Fibroblast of lung (primary cell): ENCODE measurements at regions not wholly inside any gene's neighbourhood (a gene's known extent, or its start where the extent isn't known, plus 50 kb on each side); places are given as distances from the start of the nearest gene placed in this dataset.

Experiments
- DNase-seq, 2 donors: peaks; one replicate each; pipeline versions ENCODE4 v3.0.0 to v3.0.0-alpha.2; 2010; ENCODE audit warnings: low read depth in 2 of 2
- H2AFZ ChIP-seq: 2 replicates; pipeline ENCODE4 v1.5.1; 2012; ENCODE audit warnings: low read length, control low read depth, inconsistent platforms
- H3K27ac ChIP-seq: 2 replicates; pipeline ENCODE4 v1.5.1; 2011; ENCODE audit warnings: low read length, control low read depth; ENCODE audit not compliant: insufficient read depth
- H3K27me3 ChIP-seq: 2 replicates; pipeline ENCODE4 v1.5.1; 2011; ENCODE audit warnings: mild to moderate bottlenecking, low read length; ENCODE audit not compliant: control insufficient read depth, insufficient read depth
- H3K36me3 ChIP-seq: 2 replicates; pipeline ENCODE4 v1.5.1; 2011; ENCODE audit warnings: low read length; ENCODE audit not compliant: control insufficient read depth, insufficient read depth
- H3K4me1 ChIP-seq: 2 replicates; pipeline ENCODE4 v1.5.1; 2011; ENCODE audit warnings: low read length; ENCODE audit not compliant: control insufficient read depth, insufficient read depth; ENCODE audit errors: extremely low read depth
- H3K4me2 ChIP-seq: 2 replicates; pipeline ENCODE4 v1.5.1; 2011; ENCODE audit warnings: low read length, control low read depth; ENCODE audit not compliant: insufficient read depth; ENCODE audit errors: extremely low read depth
- H3K4me3 ChIP-seq, 4 experiments: fragments of 200-600 bp in 1 of 4; sonication (generic) in 1 of 4; replicated peaks in 1 of 4; 2 replicates each; pipeline ENCODE4 v1.5.1; 2011 to 2016; ENCODE audit warnings: low read length in 4 of 4, low read depth in 3 of 4, mild to moderate bottlenecking in 3 of 4, control low read depth in 2 of 4, inconsistent platforms in 1 of 4, mixed read lengths in 1 of 4; ENCODE audit not compliant: insufficient read depth in 1 of 4; ENCODE audit errors: control extremely low read depth in 1 of 4
- H3K79me2 ChIP-seq: 2 replicates; pipeline ENCODE4 v1.5.1; 2012; ENCODE audit warnings: mild to moderate bottlenecking, low read length, inconsistent platforms; ENCODE audit not compliant: control insufficient read depth, insufficient read depth
- H3K9ac ChIP-seq: 2 replicates; pipeline ENCODE4 v1.5.1; 2011; ENCODE audit warnings: mild to moderate bottlenecking, low read length, control low read depth; ENCODE audit not compliant: insufficient read depth
- H3K9me3 ChIP-seq: 2 replicates; pipeline ENCODE4 v1.5.1; 2012; ENCODE audit warnings: low read depth, low read length; ENCODE audit not compliant: control insufficient read depth, insufficient read depth
- H4K20me1 ChIP-seq: 2 replicates; pipeline ENCODE4 v1.5.1; 2011; ENCODE audit warnings: low read length; ENCODE audit not compliant: control insufficient read depth, insufficient read depth; ENCODE audit errors: extremely low read depth
- EZH2 ChIP-seq: IDR thresholded peaks from 2 replicates; pipeline ENCODE4 v1.5.1; 2012; ENCODE audit warnings: low read length, control low read depth, mild to moderate bottlenecking; ENCODE audit errors: missing control alignments
- TF ChIP-seq, protein P1 (sequence below), 2 donors: IDR thresholded peaks in 1 of 2; conservative IDR thresholded peaks in 1 of 2; 1 replicate in 1 of 2; 2 replicates in 1 of 2; pipeline ENCODE4 v1.5.1; 2011 to 2012; ENCODE audit warnings: low read length in 2 of 2, control low read depth in 1 of 2, inconsistent platforms in 1 of 2, low read depth in 1 of 2, mild to moderate bottlenecking in 1 of 2

DNA sequence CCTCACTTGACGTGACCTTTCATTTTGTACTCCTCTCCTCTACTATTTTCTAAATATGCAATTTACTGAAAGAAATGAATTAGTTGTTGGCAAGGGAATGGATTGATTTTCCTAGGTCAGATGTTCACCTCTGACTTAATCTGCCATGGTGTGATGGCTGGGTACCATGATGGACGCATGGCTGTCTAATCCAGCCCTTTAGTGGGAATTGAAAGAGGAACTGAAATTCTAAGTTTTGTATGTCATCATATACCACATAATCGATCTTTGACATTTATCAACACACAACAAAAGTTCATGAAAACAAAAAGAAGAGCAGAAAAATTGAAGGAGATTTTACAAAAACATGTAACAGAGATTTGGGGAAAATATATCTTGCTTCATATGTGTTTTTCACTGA is 331.3 kb upstream of the SNX7 start:
- Histone ChIP-seq H3K4me1 (peaks cover 7% of the 10 kb centered on the region), H3K27me3 (no peaks in the 10 kb centered on the region)
- no peak for DNase-seq

DNA sequence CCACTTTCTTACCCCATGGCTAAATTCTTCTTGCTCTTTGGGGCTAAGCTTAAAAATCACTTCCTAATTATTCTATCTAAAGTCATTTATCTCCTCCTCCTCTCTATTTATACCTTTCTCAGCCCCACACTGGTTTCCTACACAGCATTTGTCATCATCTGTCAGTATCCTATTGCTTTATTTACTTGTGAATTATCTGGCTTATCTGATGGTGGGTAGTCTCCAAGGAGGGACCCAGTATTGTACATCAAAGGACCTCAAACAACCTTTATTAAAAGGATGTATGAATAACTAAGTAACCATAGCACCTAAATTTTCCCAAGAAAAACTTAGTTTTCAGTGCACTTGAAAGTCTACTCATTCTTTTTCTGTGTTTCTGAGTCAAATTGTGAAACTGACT is 332.7 kb upstream of the SNX7 start:
- no peak overlapping the region for H3K27ac ChIP-seq
- H3K4me2 ChIP-seq, result no peak overlapping the region
- H4K20me1 ChIP-seq, result no peaks in the 10 kb centered on the region
- no peak overlapping the region for H3K4me3 ChIP-seq
- no peaks in the 10 kb centered on the region for H3K36me3 ChIP-seq
- peaks cover 12% of the 10 kb centered on the region for H3K4me1 ChIP-seq
- H3K27me3 ChIP-seq, result no peaks in the 10 kb centered on the region
- no peaks in the 10 kb centered on the region for H3K9me3 ChIP-seq
- no peaks in the 10 kb centered on the region for H3K79me2 ChIP-seq
- TF ChIP-seq, protein P1, sequence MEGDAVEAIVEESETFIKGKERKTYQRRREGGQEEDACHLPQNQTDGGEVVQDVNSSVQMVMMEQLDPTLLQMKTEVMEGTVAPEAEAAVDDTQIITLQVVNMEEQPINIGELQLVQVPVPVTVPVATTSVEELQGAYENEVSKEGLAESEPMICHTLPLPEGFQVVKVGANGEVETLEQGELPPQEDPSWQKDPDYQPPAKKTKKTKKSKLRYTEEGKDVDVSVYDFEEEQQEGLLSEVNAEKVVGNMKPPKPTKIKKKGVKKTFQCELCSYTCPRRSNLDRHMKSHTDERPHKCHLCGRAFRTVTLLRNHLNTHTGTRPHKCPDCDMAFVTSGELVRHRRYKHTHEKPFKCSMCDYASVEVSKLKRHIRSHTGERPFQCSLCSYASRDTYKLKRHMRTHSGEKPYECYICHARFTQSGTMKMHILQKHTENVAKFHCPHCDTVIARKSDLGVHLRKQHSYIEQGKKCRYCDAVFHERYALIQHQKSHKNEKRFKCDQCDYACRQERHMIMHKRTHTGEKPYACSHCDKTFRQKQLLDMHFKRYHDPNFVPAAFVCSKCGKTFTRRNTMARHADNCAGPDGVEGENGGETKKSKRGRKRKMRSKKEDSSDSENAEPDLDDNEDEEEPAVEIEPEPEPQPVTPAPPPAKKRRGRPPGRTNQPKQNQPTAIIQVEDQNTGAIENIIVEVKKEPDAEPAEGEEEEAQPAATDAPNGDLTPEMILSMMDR (conservative IDR thresholded peaks at IDR 0.05 in 1 of 2, IDR thresholded peaks at IDR 0.05 in 1 of 2; ENCODE audit: low read depth in 1 of 2, low read length in 2 of 2), result no peak
- TF ChIP-seq EZH2, result no peak
- DNase-seq, result no peak
- H2AFZ ChIP-seq, result no peak overlapping the region
- no peak overlapping the region for H3K9ac ChIP-seq

More for the DNA sequence above, 331.3 kb upstream of the SNX7 start:
- H3K4me2 ChIP-seq, result no peak overlapping the region
- H4K20me1 ChIP-seq, result no peaks in the 10 kb centered on the region
- TF ChIP-seq, protein P1 (conservative IDR thresholded peaks at IDR 0.05 in 1 of 2, IDR thresholded peaks at IDR 0.05 in 1 of 2; ENCODE audit: low read depth in 1 of 2, low read length in 2 of 2), result no peak
- no peak for TF ChIP-seq EZH2
- H3K4me3 ChIP-seq, result no peak overlapping the region
- no peaks in the 10 kb centered on the region for H3K9me3 ChIP-seq
- H2AFZ ChIP-seq, result no peak overlapping the region
- H3K27ac ChIP-seq, result no peak overlapping the region
- no peak overlapping the region for H3K9ac ChIP-seq
- no peaks in the 10 kb centered on the region for H3K36me3 ChIP-seq
- H3K79me2 ChIP-seq, result no peaks in the 10 kb centered on the region

DNA sequence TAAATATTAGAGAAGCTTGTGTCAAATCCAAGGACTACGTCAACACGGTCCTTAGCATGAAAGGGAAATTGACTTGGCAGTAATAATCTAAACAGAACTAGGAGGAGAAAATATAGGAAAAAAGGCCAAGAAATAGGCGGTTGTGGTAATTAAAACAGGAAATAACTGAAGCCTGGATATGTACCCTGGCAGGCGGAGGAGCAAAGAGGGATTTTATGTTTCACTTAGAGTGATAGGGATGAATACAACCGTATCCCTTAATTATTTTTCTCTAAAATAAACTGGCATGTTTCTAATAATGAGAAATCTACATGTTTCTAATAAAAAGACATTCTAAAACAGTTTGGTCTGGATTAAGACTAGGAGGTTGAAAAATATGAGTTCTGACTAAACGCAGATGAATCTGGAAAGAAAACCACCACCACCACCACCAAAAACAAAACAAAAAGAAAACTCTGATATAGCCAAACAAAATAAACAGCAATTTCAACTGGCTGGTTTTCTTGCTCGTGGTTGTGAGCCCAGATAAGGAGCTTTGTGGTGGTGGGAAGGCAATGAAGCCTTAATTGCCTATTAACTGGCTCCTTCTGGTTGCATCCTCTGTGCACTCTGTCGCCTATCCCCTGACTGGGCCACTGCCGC is 334.2 kb upstream of the SNX7 start:
- Histone ChIP-seq H3K4me1 (peaks cover 21% of the 10 kb centered on the region), H2AFZ (no peak overlapping the region), H3K79me2 (no peaks in the 10 kb centered on the region)

More for the DNA sequence above, 334.2 kb upstream of the SNX7 start:
- H4K20me1 ChIP-seq, result no peaks in the 10 kb centered on the region
- DNase-seq, result peak; percentile 88 to 92
- no peaks in the 10 kb centered on the region for H3K9me3 ChIP-seq
- TF ChIP-seq, protein P1 (conservative IDR thresholded peaks at IDR 0.05 in 1 of 2, IDR thresholded peaks at IDR 0.05 in 1 of 2; ENCODE audit: low read depth in 1 of 2, low read length in 2 of 2), result no peak
- no peak for TF ChIP-seq EZH2
- H3K9ac ChIP-seq, result no peak overlapping the region
- H3K4me2 ChIP-seq, result peak overlapping the region; percentile 39
- no peaks in the 10 kb centered on the region for H3K27me3 ChIP-seq
- H3K36me3 ChIP-seq, result no peaks in the 10 kb centered on the region
- no peak overlapping the region for H3K4me3 ChIP-seq
- H3K27ac ChIP-seq, result peak overlapping the region; percentile 81
